GM18907 (cell line): ENCODE measurements at regions not wholly inside any gene's neighbourhood (a gene's known extent, or its start where the extent isn't known, plus 50 kb on each side); places are given as distances from the start of the nearest gene placed in this dataset.
A peak's percentile ranks its signal among the peaks of the same experiment; 100 is the strongest.
"Not testable (repeated sequence)": the region's sequence is repeated elsewhere in the genome, so short reads cannot be mapped to it uniquely, and the experiment has no call there.

ENCODE experiments used
- ATAC-seq: cut with Tn5 transposase; IDR thresholded peaks from one replicate; pipeline ENCODE4 v1.9.1; 2021; ENCODE audit warnings: mild to moderate bottlenecking, moderate library complexity; ENCODE audit not compliant: unreplicated experiment

DNA sequence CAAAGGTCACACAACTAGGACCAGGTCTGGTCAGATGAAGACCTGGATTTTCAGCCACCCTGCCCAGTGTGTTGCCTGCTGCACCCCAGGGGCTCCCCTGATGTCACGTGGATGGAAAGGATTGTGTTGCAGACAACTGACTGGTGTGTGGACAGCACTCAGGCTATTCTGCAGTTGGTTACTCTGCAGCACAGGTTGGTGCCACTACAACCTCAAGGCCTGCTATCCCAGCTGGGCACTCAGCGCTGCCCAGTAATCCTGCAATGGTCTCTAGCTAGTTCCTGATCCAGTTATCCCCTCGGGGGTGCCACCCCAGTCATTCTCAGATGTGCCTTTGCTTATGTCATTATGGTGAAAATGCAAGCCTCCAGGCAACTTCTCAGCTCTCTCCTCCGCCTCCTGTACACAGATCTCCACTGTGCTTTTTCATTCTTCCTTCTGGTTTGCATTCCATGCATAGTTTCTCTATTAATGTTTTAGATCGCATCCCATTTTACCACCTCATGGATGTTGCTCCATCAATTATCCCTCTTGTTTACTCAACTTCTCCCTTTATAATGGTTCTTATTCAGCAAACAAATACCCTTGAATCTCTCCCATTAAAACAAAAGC, 503.2 kb upstream of the CAMK1G start:
- no peak for ATAC-seq

GRCh38 chr1:209086486-209087192, 496.9 kb upstream of the CAMK1G start:
- ATAC-seq: peak; percentile 84

GRCh38 chr1:209094384-209094783, 489.1 kb upstream of the CAMK1G start:
- no peak for ATAC-seq

DNA sequence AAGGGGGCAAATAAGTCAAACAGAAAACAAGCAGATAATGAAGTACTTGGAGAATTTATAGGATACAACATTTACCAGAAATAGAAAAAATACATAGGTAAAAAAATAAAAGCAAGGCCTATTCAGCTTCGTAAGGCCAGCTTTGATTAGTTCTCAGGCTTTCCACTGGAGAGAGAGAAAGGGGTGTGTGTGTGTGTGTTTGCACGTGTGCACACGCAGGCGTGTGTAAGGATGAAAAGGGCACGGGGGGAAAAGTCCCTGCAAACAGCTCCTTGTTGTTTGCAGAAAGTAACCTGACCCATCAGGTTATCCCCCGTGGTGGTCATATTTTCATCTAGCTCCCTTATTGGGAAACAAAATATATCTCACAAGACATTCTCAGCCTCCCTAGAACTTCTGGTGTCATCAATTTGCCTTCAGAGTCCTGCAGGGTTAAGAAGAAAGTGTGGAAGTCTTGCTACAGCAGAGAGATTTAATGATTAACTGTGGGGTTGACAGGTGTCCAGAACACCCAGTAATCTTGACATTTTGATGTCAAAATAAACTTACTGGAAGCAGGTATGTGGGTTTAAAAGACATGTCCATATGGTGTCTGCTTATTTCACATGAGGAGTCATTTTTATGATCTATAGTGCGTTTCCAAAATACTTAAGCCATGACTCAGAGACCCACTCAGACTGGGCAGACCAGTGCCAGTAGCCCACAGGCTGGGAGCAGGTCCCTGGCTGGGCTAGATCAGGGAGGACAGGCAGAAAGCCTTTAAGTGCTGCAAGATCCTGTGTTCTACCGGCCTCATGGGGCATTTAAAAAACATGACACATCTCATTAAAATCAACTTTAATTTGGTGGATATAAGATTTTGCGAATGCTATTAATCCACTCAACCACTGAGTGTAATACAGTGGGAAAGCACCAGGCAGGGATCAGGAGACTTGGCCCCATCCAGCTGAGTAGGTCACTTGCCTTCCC, 487.6 kb upstream of the CAMK1G start:
- ATAC-seq: peak; percentile 72

DNA sequence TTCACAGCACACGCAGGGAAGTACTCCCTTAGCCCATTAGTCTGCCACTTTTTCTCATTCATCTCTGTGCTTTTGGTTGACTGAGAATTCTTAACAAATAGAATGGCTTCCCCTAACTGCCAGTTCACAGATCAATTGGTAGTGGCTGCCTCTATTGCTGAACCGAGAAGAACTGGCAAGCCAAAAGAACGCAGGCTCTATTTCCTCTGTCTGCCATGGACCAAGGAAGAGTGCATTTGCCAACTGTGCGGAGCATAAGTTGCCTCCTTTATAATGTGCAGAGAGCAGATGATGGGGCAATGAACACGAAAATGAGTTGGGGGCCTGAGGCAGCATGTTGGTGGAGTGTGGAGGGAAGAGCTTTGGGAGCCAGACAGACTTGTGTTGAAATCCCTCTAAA, 483.1 kb upstream of the CAMK1G start:
- no peak for ATAC-seq

GRCh38 chr1:209101106-209101505, 482.4 kb upstream of the CAMK1G start:
- ATAC-seq: no peak

DNA sequence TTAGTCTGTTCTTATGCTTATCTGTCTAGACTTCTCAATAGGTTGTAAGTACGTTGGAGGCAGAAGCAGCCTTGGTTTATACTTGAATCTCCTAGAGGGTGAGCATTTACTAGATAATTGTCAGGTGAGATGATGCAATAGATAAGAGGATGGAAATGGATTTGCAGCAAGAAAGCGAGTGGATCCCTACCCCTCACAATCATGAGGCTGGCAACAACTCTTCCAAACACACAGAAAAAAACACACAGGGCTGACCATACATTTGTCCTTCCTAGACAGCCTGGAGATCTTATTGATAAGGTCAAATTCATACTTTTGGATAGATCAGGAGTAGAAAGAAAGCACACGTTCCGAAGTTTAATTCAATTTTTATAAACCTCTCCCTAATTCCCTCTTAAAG, 481.4 kb upstream of the CAMK1G start:
- no peak for ATAC-seq

GRCh38 chr1:209102531-209102930, 481.0 kb upstream of the CAMK1G start:
- no peak for ATAC-seq

DNA sequence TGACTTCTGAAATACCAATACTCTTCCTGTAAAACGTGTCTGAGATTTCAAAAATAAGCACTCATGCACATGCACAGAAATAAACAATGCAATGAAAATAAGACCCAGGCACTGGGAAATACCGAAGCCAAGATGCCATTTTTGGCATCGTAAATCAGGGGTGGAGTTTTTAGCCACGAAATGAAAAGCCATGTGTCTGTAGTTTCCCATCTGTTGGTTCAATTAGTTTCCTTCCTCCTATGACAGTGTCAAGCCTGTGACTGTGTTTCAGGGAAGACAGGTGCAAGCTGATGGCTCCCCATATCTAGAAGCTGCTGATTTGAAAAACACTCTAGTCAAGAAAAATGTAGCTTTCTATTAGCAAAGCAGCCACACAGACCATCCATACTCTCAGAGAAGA, 480.4 kb upstream of the CAMK1G start:
- ATAC-seq: peak; percentile 41

- no peak for ATAC-seq
Observed at GRCh38 chr1:209104646-209105045, 478.9 kb upstream of the CAMK1G start.

DNA sequence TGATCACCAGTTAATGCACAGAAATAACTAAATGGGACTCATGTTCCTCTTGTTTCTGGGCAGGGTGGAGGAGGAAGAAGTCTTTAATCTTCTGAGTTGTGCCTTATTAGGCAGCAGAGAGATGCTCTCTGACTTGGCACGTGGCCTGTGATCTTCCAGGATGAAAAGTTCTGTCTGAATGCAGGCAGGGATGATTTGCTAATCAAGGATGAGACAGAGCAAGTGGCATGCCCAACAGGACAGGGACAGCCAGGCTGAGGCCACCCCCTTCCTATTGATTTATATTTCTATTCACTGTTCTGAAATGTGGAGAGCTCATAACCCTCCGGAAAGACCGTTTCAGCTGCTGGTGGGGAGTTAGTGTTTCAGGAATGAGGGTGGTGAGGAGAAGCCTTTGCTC, 477.8 kb upstream of the CAMK1G start:
- no peak for ATAC-seq

- ATAC-seq: no peak
Observed at GRCh38 chr1:209106237-209106741, 477.2 kb upstream of the CAMK1G start.

DNA sequence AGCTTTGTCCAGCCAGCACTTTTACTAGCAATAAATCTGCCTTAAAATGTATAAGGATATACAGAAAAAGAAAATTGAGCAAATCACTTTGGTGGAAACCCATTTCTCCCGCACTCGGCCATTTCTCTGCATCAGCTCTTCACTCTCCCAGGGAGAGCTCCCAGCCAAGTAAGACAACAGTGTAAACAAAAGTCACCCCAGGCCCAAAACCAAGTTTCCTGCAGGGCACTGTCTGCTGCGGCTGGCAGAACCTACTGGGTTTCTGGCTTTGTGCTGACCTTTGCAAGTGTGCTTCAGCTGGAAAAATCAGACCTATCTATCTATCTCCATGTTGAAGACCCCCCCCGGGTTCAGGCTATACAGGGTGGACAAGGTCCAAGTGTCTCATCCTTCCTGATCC, 476.7 kb upstream of the CAMK1G start:
- ATAC-seq: no peak

- no peak for ATAC-seq
Observed at GRCh38 chr1:209107535-209107934, 476.0 kb upstream of the CAMK1G start.

- no peak for ATAC-seq
Observed at GRCh38 chr1:209109001-209109785, 474.3 kb upstream of the CAMK1G start.

- no peak for ATAC-seq
Observed at GRCh38 chr1:209113521-209113920, 470.0 kb upstream of the CAMK1G start.

DNA sequence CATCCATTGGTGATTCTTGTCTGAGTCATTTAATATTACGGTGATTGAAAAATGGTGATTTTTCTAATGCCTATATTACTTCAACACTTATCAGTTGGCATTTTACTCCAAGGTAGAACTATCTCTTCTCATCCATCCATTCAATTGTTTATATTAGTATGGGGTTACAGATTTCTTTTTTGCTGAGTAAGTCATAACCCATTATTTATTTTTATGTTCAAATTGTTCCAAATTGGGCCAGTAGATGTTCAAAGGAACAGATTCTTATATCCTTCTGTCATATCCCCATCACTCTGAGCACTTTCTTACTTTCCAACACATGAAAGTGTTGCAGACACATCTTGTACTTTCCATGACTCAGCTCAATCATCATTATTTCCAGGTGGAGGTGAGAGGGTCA, 466.8 kb upstream of the CAMK1G start:
- ATAC-seq: no peak

DNA sequence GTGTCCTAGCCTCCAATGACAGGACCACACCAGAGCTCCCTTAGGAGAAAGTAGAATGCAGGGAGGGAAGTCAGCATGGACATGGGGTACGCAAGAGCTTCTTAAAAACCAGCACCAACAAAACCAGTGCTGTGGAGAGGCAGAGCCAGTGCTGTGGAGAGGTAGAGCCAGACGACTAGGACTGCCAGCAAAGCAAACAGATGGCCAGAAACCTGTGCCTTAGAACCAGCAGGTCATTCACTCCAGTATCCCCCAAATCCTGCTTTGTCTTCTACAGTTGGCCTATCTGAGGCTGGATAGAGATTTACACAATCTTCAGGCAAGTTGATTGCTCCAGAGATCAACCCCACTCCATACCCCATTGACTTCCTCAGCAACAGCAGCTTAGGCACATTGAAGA, 459.9 kb upstream of the CAMK1G start:
- ATAC-seq: no peak

- not testable (repeated sequence) for ATAC-seq
Observed at GRCh38 chr1:209129091-209129490, 454.4 kb upstream of the CAMK1G start.

GRCh38 chr1:209130886-209131285, 452.6 kb upstream of the CAMK1G start:
- ATAC-seq: no peak
